HL-60 (cell line): ENCODE measurements at regions not wholly inside any gene's neighbourhood (a gene's known extent, or its start where the extent isn't known, plus 50 kb on each side); places are given as distances from the start of the nearest gene placed in this dataset.

Source experiments
- DNase-seq, 2 experiments: peaks; one replicate each; pipeline ENCODE4 v3.0.0-alpha.2; 2010 to 2020; ENCODE audit warnings: low read depth in 1 of 2, low spot score in 1 of 2
- H3K27ac ChIP-seq: fragments of 250-450 bp; sonication (Bioruptor Pico); replicated peaks from 2 replicates; pipeline ENCODE4 v1.5.1; 2020; ENCODE audit warnings: mild to moderate bottlenecking, moderate library complexity
- H3K27me3 ChIP-seq: fragments of 250-450 bp; sonication (Bioruptor Pico); 2 replicates; pipeline ENCODE4 v1.5.1; 2021; ENCODE audit warnings: mild to moderate bottlenecking, moderate library complexity; ENCODE audit not compliant: insufficient read depth, poor library complexity, severe bottlenecking
- H3K4me3 ChIP-seq: replicated peaks from 2 replicates; pipeline ENCODE4 v1.5.1; 2011; ENCODE audit warnings: mild to moderate bottlenecking, control low read depth, low read length; ENCODE audit not compliant: insufficient read depth
- CTCF ChIP-seq: IDR thresholded peaks from one replicate; pipeline ENCODE4 v1.5.1; 2011; ENCODE audit warnings: low read length, control low read depth, inconsistent platforms; ENCODE audit not compliant: insufficient read depth
- GABPA ChIP-seq: IDR thresholded peaks from 2 replicates; pipeline ENCODE4 v1.6.1; 2012; ENCODE audit warnings: low read depth
- POLR2AphosphoS5 ChIP-seq: IDR thresholded peaks from 2 replicates; pipeline ENCODE4 v1.6.1; 2012; ENCODE audit warnings: low read depth
- REST ChIP-seq: IDR thresholded peaks from 2 replicates; pipeline ENCODE4 v1.6.1; 2012; ENCODE audit warnings: low read depth; ENCODE audit not compliant: insufficient replicate concordance
- SPI1 ChIP-seq: IDR thresholded peaks from 2 replicates; pipeline ENCODE4 v1.6.1; 2012; ENCODE audit warnings: low read depth, mild to moderate bottlenecking, borderline replicate concordance

GRCh38 chr22:27485842-27486241 is 315.7 kb downstream of the MN1 start:
- TF ChIP-seq CTCF (no peak), SPI1 (no peak), GABPA (no peak), REST (no peak), POLR2AphosphoS5 (no peak)
- Histone ChIP-seq H3K4me3 (no peak overlapping the region), H3K27me3 (no peaks in the 10 kb centered on the region), H3K27ac (no peak overlapping the region)
- DNase-seq = no peak

GRCh38 chr22:27487600-27488452 is 313.7 kb downstream of the MN1 start:
- no peak for DNase-seq
- TF ChIP-seq SPI1 = no peak
- TF ChIP-seq POLR2AphosphoS5 = no peak
- TF ChIP-seq CTCF = no peak
- no peak for TF ChIP-seq GABPA
- no peak for TF ChIP-seq REST
- Histone ChIP-seq H3K27me3 (no peaks in the 10 kb centered on the region), H3K27ac (no peak overlapping the region), H3K4me3 (no peak overlapping the region)

DNA sequence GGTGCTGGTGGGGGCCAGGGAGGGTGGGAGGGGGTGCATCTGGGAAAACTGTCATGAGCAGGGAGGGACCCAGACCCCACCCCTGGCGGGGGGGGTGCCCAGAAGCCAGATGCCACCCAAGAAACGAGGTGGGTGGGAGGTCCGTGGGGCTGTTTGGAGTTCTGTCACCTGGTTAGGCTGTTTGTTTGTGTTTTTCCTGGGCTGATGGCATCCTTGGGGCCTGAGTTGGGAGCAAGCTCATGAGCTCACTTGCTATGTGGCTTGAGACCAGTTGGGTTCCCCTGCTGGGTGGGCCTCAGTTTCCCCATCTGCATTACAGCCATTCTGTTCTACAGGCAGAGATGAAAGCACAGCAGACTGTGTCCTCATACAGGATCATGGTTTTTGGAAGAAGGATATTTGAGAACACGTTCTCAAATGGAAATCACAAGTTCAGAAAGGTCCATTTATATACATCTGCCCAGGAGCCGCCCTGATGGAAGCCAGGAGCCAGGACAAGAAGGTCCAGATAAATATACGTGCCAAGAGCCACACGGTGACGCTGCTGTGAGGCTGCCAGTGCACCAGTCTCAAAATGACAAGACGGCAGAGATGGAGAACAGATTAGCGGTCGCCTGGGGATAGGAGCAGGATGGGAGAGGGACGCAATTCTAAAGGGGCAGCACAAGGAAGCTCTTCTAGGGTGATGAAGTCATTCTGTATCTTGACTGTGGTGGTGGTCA is 312.9 kb downstream of the MN1 start:
- H3K27ac ChIP-seq = no peak overlapping the region
- no peaks in the 10 kb centered on the region for H3K27me3 ChIP-seq
- TF ChIP-seq REST (no peak), SPI1 (no peak), GABPA (no peak), CTCF (no peak), POLR2AphosphoS5 (no peak)
- no peak overlapping the region for H3K4me3 ChIP-seq
- no peak for DNase-seq
